ENCODE measurements at regions not wholly inside any gene's neighbourhood (a gene's known extent, or its start where the extent isn't known, plus 50 kb on each side); places are given as distances from the start of the nearest gene placed in this dataset.

DNA sequence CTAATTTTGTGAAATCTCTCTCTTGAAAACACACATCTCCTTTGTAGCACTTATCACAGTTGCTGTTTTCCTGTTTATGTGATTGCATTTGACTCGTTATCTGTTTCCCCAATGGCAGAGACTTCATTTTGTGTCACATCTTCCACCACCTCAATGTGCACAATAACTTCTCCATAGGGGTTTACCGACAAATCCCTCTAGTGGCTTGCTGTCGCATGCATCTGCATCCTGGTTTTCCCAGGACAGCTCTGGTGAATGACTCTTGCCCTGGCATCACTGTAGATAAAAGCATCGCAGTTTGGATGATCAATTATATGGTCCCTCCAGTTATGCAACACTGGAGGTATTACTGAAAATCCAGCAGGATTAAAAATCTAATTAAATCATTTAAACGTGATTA, 206.5 kb upstream of the BTBD3 start:
- Histone ChIP-seq H3K4me1 (ENCODE audit: control insufficient read depth, insufficient read depth, low read length) (no peaks in the 10 kb centered on the region), H3K27me3 (ENCODE audit: control insufficient read depth, insufficient read depth, low read length) (no peaks in the 10 kb centered on the region), H3K4me3 (ENCODE audit: low read length) (no peak overlapping the region), H3K36me3 (ENCODE audit: control insufficient read depth, insufficient read depth, low read length) (no peaks in the 10 kb centered on the region), H3K9me3 (ENCODE audit: control insufficient read depth, low read length) (no peaks in the 10 kb centered on the region), H3K9ac (ENCODE audit: low read length) (no peak overlapping the region)

- no peaks in the 10 kb centered on the region for H3K27me3 ChIP-seq (ENCODE audit: control insufficient read depth, insufficient read depth, low read length)
- H3K4me3 ChIP-seq (ENCODE audit: low read length) = no peak overlapping the region
- no peaks in the 10 kb centered on the region for H3K36me3 ChIP-seq (ENCODE audit: control insufficient read depth, insufficient read depth, low read length)
- H3K9ac ChIP-seq (ENCODE audit: low read length) = no peak overlapping the region
- H3K9me3 ChIP-seq (ENCODE audit: control insufficient read depth, low read length) = no peaks in the 10 kb centered on the region
- no peaks in the 10 kb centered on the region for H3K4me1 ChIP-seq (ENCODE audit: control insufficient read depth, insufficient read depth, low read length)
Measured at GRCh38 chr20:11712639-11713160, 205.0 kb upstream of the BTBD3 start.

DNA sequence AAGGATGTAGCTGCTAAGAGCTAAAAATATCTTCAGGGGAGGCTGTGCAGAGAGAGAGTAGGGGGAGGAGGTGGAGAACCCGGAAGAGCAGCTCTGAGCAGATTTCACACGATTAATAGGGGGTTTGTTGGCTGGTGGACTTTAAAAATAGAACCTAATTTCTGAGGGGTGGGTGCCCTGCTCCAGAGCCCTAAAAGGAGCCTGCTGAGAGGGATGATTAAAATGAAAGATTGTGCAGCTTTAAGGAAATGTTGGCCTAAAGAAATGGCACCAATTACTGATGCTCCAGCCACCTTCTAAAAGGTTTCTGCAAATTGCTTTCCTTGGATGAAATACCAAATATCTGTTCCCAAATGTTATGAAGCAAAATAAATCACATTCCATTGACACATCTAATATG, 202.8 kb upstream of the BTBD3 start:
- Histone ChIP-seq H3K36me3 (ENCODE audit: control insufficient read depth, insufficient read depth, low read length) (no peaks in the 10 kb centered on the region), H3K4me1 (ENCODE audit: control insufficient read depth, insufficient read depth, low read length) (no peaks in the 10 kb centered on the region), H3K27me3 (ENCODE audit: control insufficient read depth, insufficient read depth, low read length) (no peaks in the 10 kb centered on the region), H3K9ac (ENCODE audit: low read length) (no peak overlapping the region), H3K9me3 (ENCODE audit: control insufficient read depth, low read length) (no peaks in the 10 kb centered on the region), H3K4me3 (ENCODE audit: low read length) (no peak overlapping the region)

- no peak overlapping the region for H3K4me3 ChIP-seq (ENCODE audit: low read length)
- H3K27me3 ChIP-seq (ENCODE audit: control insufficient read depth, insufficient read depth, low read length) = no peaks in the 10 kb centered on the region
- no peaks in the 10 kb centered on the region for H3K4me1 ChIP-seq (ENCODE audit: control insufficient read depth, insufficient read depth, low read length)
- no peaks in the 10 kb centered on the region for H3K36me3 ChIP-seq (ENCODE audit: control insufficient read depth, insufficient read depth, low read length)
- no peak overlapping the region for H3K9ac ChIP-seq (ENCODE audit: low read length)
- no peaks in the 10 kb centered on the region for H3K9me3 ChIP-seq (ENCODE audit: control insufficient read depth, low read length)
Measured at GRCh38 chr20:11716239-11716944, 201.3 kb upstream of the BTBD3 start.

DNA sequence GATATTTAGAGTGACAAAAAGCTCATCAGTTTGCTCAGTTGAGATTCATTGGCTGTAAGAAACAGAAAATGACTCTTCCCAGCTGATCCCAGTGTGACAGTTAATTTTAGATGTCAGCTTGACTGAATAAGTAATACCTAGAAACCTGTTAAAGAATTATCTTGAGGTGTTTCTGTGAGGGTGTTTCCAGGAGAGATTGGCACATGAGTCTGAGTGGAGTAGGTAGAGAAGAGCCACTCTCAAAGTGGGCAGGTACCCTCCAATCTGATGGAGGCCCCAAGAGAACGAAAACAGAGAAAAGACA, 200.8 kb upstream of the BTBD3 start:
- H3K27me3 ChIP-seq (ENCODE audit: control insufficient read depth, insufficient read depth, low read length) = no peaks in the 10 kb centered on the region
- no peak overlapping the region for H3K4me3 ChIP-seq (ENCODE audit: low read length)
- no peaks in the 10 kb centered on the region for H3K9me3 ChIP-seq (ENCODE audit: control insufficient read depth, low read length)
- H3K36me3 ChIP-seq (ENCODE audit: control insufficient read depth, insufficient read depth, low read length) = no peaks in the 10 kb centered on the region
- no peaks in the 10 kb centered on the region for H3K4me1 ChIP-seq (ENCODE audit: control insufficient read depth, insufficient read depth, low read length)
- H3K9ac ChIP-seq (ENCODE audit: low read length) = no peak overlapping the region

DNA sequence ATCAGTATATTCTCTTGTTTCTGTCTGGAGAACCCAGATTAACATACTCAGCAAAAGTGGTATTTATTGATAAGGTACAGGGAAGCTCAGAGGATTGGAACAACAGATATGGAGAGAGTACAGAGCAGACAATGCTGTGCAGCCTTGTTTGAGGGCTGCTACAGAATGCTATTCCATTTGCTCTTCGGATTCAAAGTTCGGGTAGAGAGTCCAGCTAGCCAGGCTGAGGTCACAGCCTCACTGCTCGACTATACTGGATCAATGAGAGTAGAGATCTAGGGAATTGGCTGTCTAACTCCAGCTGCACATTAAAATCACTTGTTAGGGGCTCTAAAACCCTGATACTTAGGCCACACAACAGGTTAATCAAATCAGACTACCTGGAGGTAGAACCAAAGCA, 200.1 kb upstream of the BTBD3 start:
- H3K9me3 ChIP-seq (ENCODE audit: control insufficient read depth, low read length) = no peaks in the 10 kb centered on the region
- no peak overlapping the region for H3K4me3 ChIP-seq (ENCODE audit: low read length)
- no peaks in the 10 kb centered on the region for H3K4me1 ChIP-seq (ENCODE audit: control insufficient read depth, insufficient read depth, low read length)
- no peaks in the 10 kb centered on the region for H3K27me3 ChIP-seq (ENCODE audit: control insufficient read depth, insufficient read depth, low read length)
- no peak overlapping the region for H3K9ac ChIP-seq (ENCODE audit: low read length)
- no peaks in the 10 kb centered on the region for H3K36me3 ChIP-seq (ENCODE audit: control insufficient read depth, insufficient read depth, low read length)

GRCh38 chr20:11718474-11719094, 199.1 kb upstream of the BTBD3 start:
- Histone ChIP-seq H3K4me1 (ENCODE audit: control insufficient read depth, insufficient read depth, low read length) (no peaks in the 10 kb centered on the region), H3K27me3 (ENCODE audit: control insufficient read depth, insufficient read depth, low read length) (no peaks in the 10 kb centered on the region), H3K9ac (ENCODE audit: low read length) (no peak overlapping the region), H3K4me3 (ENCODE audit: low read length) (no peak overlapping the region), H3K36me3 (ENCODE audit: control insufficient read depth, insufficient read depth, low read length) (no peaks in the 10 kb centered on the region), H3K9me3 (ENCODE audit: control insufficient read depth, low read length) (no peaks in the 10 kb centered on the region)

DNA sequence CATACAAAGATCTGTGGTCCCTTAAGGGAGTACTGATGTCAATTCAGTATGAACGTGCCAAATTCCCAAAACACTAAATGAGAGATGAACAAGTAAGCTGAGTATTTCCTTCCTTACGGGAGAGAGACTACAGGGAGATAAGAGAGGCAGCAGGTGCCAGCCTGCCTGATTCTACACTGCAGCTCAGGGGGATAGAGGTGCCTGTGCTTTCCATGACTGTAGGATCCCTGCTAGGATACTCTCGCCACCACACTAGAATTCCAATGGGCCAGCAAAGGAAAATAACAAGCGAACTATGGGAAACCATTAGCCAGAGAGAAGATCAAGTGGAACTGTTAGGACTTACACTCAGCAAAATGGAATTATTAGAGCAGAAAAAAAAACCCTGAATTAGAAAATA, 198.5 kb upstream of the BTBD3 start:
- Histone ChIP-seq H3K36me3 (ENCODE audit: control insufficient read depth, insufficient read depth, low read length) (no peaks in the 10 kb centered on the region), H3K4me1 (ENCODE audit: control insufficient read depth, insufficient read depth, low read length) (no peaks in the 10 kb centered on the region), H3K9me3 (ENCODE audit: control insufficient read depth, low read length) (no peaks in the 10 kb centered on the region), H3K4me3 (ENCODE audit: low read length) (no peak overlapping the region), H3K9ac (ENCODE audit: low read length) (no peak overlapping the region), H3K27me3 (ENCODE audit: control insufficient read depth, insufficient read depth, low read length) (no peaks in the 10 kb centered on the region)

DNA sequence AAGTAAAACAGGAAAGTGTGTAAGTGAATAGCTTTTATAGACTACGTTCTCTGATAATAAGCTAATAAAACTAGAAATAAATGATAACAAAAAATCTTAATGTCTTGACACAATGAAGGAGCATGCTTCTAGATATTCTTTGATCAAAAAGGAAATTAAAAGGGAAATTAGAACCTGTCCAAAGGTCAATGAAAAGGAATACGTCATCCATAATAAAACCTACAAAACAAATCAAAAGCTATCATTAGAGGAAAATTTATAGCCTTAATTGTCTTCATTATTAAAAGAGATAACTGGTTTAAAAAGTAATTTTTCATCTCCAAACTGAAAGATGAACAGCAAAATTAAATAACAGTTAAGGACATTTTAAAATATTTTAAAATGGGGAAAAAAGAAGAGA, 196.3 kb upstream of the BTBD3 start:
- no peak overlapping the region for H3K4me3 ChIP-seq (ENCODE audit: low read length)
- H3K9ac ChIP-seq (ENCODE audit: low read length) = no peak overlapping the region
- H3K36me3 ChIP-seq (ENCODE audit: control insufficient read depth, insufficient read depth, low read length) = no peaks in the 10 kb centered on the region
- no peaks in the 10 kb centered on the region for H3K9me3 ChIP-seq (ENCODE audit: control insufficient read depth, low read length)
- H3K4me1 ChIP-seq (ENCODE audit: control insufficient read depth, insufficient read depth, low read length) = no peaks in the 10 kb centered on the region
- H3K27me3 ChIP-seq (ENCODE audit: control insufficient read depth, insufficient read depth, low read length) = no peaks in the 10 kb centered on the region

DNA sequence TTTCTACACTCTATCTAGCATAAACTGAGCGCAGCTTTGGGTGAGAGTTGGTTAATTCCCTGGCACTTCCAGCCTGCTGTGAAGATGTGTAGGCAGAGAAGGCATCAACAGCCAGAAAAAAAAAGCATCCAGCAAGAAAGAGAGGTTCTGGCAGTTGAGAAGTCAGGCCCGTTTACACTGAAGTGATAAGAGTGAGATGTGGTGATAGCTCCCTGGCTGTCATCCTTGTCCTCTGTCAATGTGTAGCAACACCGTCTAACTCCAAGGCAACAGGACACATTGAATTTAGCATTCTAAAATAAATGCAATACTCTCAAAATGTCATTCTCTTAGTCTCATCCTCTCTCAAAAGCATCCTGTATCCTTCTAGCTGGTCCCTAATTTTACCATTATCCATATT, 193.6 kb upstream of the BTBD3 start:
- no peaks in the 10 kb centered on the region for H3K27me3 ChIP-seq (ENCODE audit: control insufficient read depth, insufficient read depth, low read length)
- H3K4me3 ChIP-seq (ENCODE audit: low read length) = no peak overlapping the region
- no peaks in the 10 kb centered on the region for H3K4me1 ChIP-seq (ENCODE audit: control insufficient read depth, insufficient read depth, low read length)
- H3K9me3 ChIP-seq (ENCODE audit: control insufficient read depth, low read length) = no peaks in the 10 kb centered on the region
- no peak overlapping the region for H3K9ac ChIP-seq (ENCODE audit: low read length)
- H3K36me3 ChIP-seq (ENCODE audit: control insufficient read depth, insufficient read depth, low read length) = no peaks in the 10 kb centered on the region

GRCh38 chr20:11726026-11726425, 191.7 kb upstream of the BTBD3 start:
- Histone ChIP-seq H3K9me3 (ENCODE audit: control insufficient read depth, low read length) (no peaks in the 10 kb centered on the region), H3K27me3 (ENCODE audit: control insufficient read depth, insufficient read depth, low read length) (no peaks in the 10 kb centered on the region)

GRCh38 chr20:11727708-11728107, 190.0 kb upstream of the BTBD3 start:
- Histone ChIP-seq H3K4me3 (ENCODE audit: low read length) (no peak overlapping the region), H3K36me3 (ENCODE audit: control insufficient read depth, insufficient read depth, low read length) (no peaks in the 10 kb centered on the region), H3K9me3 (ENCODE audit: control insufficient read depth, low read length) (no peaks in the 10 kb centered on the region), H3K4me1 (ENCODE audit: control insufficient read depth, insufficient read depth, low read length) (no peaks in the 10 kb centered on the region), H3K9ac (ENCODE audit: low read length) (no peak overlapping the region), H3K27me3 (ENCODE audit: control insufficient read depth, insufficient read depth, low read length) (no peaks in the 10 kb centered on the region)

More at GRCh38 chr20:11726026-11726425, 191.7 kb upstream of the BTBD3 start:
- H3K4me1 ChIP-seq (ENCODE audit: control insufficient read depth, insufficient read depth, low read length) = no peaks in the 10 kb centered on the region
- no peaks in the 10 kb centered on the region for H3K36me3 ChIP-seq (ENCODE audit: control insufficient read depth, insufficient read depth, low read length)
- H3K4me3 ChIP-seq (ENCODE audit: low read length) = no peak overlapping the region
- H3K9ac ChIP-seq (ENCODE audit: low read length) = no peak overlapping the region

Data from mucosa of stomach (tissue), 1 donor.